ENCODE measurements at regions not wholly inside any gene's neighbourhood (a gene's known extent, or its start where the extent isn't known, plus 50 kb on each side); places are given as distances from the start of the nearest gene placed in this dataset.

- DNase-seq, result no peak
These were observed 141.1 kb upstream of the WDR11 start for GRCh38 chr10:120710076-120710475.

GRCh38 chr10:120711860-120712259 is 139.3 kb upstream of the WDR11 start:
- no peak for DNase-seq

GRCh38 chr10:120713573-120714205 is 137.5 kb upstream of the WDR11 start:
- no peak for DNase-seq

GRCh38 chr10:120715171-120715570 is 136.0 kb upstream of the WDR11 start:
- DNase-seq, result no peak

- no peak for DNase-seq
These were observed 131.8 kb upstream of the WDR11 start for GRCh38 chr10:120719333-120719732.

- DNase-seq, result no peak
These were observed 124.2 kb upstream of the WDR11 start for GRCh38 chr10:120727001-120727400.

- no peak for DNase-seq
These were observed 121.6 kb upstream of the WDR11 start for GRCh38 chr10:120729547-120729946.

GRCh38 chr10:120732067-120732466 is 119.1 kb upstream of the WDR11 start:
- DNase-seq, result no peak

GRCh38 chr10:120732643-120733313 is 118.4 kb upstream of the WDR11 start:
- DNase-seq, result no peak

GRCh38 chr10:120734483-120735078 is 116.6 kb upstream of the WDR11 start:
- no peak for DNase-seq

- no peak for DNase-seq
These were observed 115.8 kb upstream of the WDR11 start for GRCh38 chr10:120735315-120735714.

- no peak for DNase-seq
These were observed 115.3 kb upstream of the WDR11 start for GRCh38 chr10:120735773-120736371.

GRCh38 chr10:120736377-120736776 is 114.8 kb upstream of the WDR11 start:
- DNase-seq, result no peak

- DNase-seq, result no peak
These were observed 112.5 kb upstream of the WDR11 start for GRCh38 chr10:120738658-120739057.

GRCh38 chr10:120741396-120741795 is 109.8 kb upstream of the WDR11 start:
- DNase-seq, result peak; percentile 61

GRCh38 chr10:120742373-120742772 is 108.8 kb upstream of the WDR11 start:
- no peak for DNase-seq

GRCh38 chr10:120744040-120744439 is 107.1 kb upstream of the WDR11 start:
- no peak for DNase-seq

- DNase-seq, result no peak
These were observed 105.0 kb upstream of the WDR11 start for GRCh38 chr10:120746001-120746777.

- DNase-seq, result no peak
These were observed 102.6 kb upstream of the WDR11 start for GRCh38 chr10:120748519-120748918.

GRCh38 chr10:120749072-120749471 is 102.1 kb upstream of the WDR11 start:
- no peak for DNase-seq

GRCh38 chr10:120749856-120750566 is 101.2 kb upstream of the WDR11 start:
- no peak for DNase-seq

- no peak for DNase-seq
These were observed 95.4 kb upstream of the WDR11 start for GRCh38 chr10:120755771-120756170.

GRCh38 chr10:120760253-120760652 is 90.9 kb upstream of the WDR11 start:
- DNase-seq, result no peak

All from COR-L47 (cell line).